MM.1S (cell line): ENCODE measurements at regions not wholly inside any gene's neighbourhood (a gene's known extent, or its start where the extent isn't known, plus 50 kb on each side); places are given as distances from the start of the nearest gene placed in this dataset.

Experiments used
- CTCF ChIP-seq: fragments of 300-600 bp; sonication (generic); IDR thresholded peaks from 2 replicates; pipeline ENCODE4 v1.5.1; 2016; ENCODE audit warnings: antibody characterized with exemption, low read length, mixed read lengths
- EZH2 ChIP-seq: fragments of 300-600 bp; sonication (generic); optimal IDR thresholded peaks from 2 replicates; pipeline ENCODE3; 2017; ENCODE audit warnings: low read depth, mild to moderate bottlenecking, antibody characterized with exemption, low read length, mixed read lengths
- EZH2phosphoT487 ChIP-seq: fragments of 300-600 bp; sonication (generic); IDR thresholded peaks from 2 replicates; pipeline ENCODE4 v1.6.1; 2018; ENCODE audit warnings: antibody characterized with exemption, low read length

- TF ChIP-seq CTCF (no peak), EZH2 (no peak), EZH2phosphoT487 (no peak)
Observed at GRCh38 chr4:29128810-29129209, 1591.4 kb upstream of the PCDH7 start.
